ENCODE measurements at regions not wholly inside any gene's neighbourhood (a gene's known extent, or its start where the extent isn't known, plus 50 kb on each side); places are given as distances from the start of the nearest gene placed in this dataset.

GRCh38 chr2:18961991-18962421 lies 372.6 kb upstream of the NT5C1B start:
- Mint-ChIP-seq H3K4me3 (ENCODE audit: unreplicated experiment) (no peak overlapping the region), H3K36me3 (ENCODE audit: low read depth, unreplicated experiment) (no peaks in the 10 kb centered on the region)

GRCh38 chr2:18959952-18960717 lies 370.8 kb upstream of the NT5C1B start:
- Mint-ChIP-seq H3K9me3 (ENCODE audit: unreplicated experiment) (no peaks in the 10 kb centered on the region), H3K27me3 (ENCODE audit: unreplicated experiment) (no peaks in the 10 kb centered on the region), H3K4me3 (ENCODE audit: unreplicated experiment) (no peak overlapping the region), H3K27ac (ENCODE audit: unreplicated experiment) (no peak overlapping the region), H3K4me1 (ENCODE audit: unreplicated experiment) (peaks cover 8% of the 10 kb centered on the region), H3K36me3 (ENCODE audit: low read depth, unreplicated experiment) (no peaks in the 10 kb centered on the region)
- no peak for DNase-seq (ENCODE audit: low spot score)
- TF ChIP-seq CTCF (IDR thresholded peaks at IDR 0.05; ENCODE audit: unreplicated experiment): no peak

More at GRCh38 chr2:18961991-18962421, 372.6 kb upstream of the NT5C1B start:
- Mint-ChIP-seq H3K9me3 (ENCODE audit: unreplicated experiment) (no peaks in the 10 kb centered on the region), H3K27me3 (ENCODE audit: unreplicated experiment) (no peaks in the 10 kb centered on the region), H3K27ac (ENCODE audit: unreplicated experiment) (no peak overlapping the region), H3K4me1 (ENCODE audit: unreplicated experiment) (peaks cover 8% of the 10 kb centered on the region)
- DNase-seq (ENCODE audit: low spot score): no peak
- TF ChIP-seq CTCF (IDR thresholded peaks at IDR 0.05; ENCODE audit: unreplicated experiment): no peak

- DNase-seq (ENCODE audit: low spot score): no peak
- H3K4me3 Mint-ChIP-seq (ENCODE audit: unreplicated experiment): no peak overlapping the region
- H3K36me3 Mint-ChIP-seq (ENCODE audit: low read depth, unreplicated experiment): no peaks in the 10 kb centered on the region
- H3K27ac Mint-ChIP-seq (ENCODE audit: unreplicated experiment): no peak overlapping the region
- H3K4me1 Mint-ChIP-seq (ENCODE audit: unreplicated experiment): peaks cover 8% of the 10 kb centered on the region
- H3K9me3 Mint-ChIP-seq (ENCODE audit: unreplicated experiment): no peaks in the 10 kb centered on the region
- no peaks in the 10 kb centered on the region for H3K27me3 Mint-ChIP-seq (ENCODE audit: unreplicated experiment)
- no peak for TF ChIP-seq CTCF (IDR thresholded peaks at IDR 0.05; ENCODE audit: unreplicated experiment)
Measured at GRCh38 chr2:18959200-18959599, 369.8 kb upstream of the NT5C1B start.

- H3K27me3 Mint-ChIP-seq (ENCODE audit: unreplicated experiment): no peaks in the 10 kb centered on the region
- no peaks in the 10 kb centered on the region for H3K9me3 Mint-ChIP-seq (ENCODE audit: unreplicated experiment)
- H3K36me3 Mint-ChIP-seq (ENCODE audit: low read depth, unreplicated experiment): no peaks in the 10 kb centered on the region
- no peak overlapping the region for H3K27ac Mint-ChIP-seq (ENCODE audit: unreplicated experiment)
- peaks cover 8% of the 10 kb centered on the region for H3K4me1 Mint-ChIP-seq (ENCODE audit: unreplicated experiment)
- DNase-seq (ENCODE audit: low spot score): no peak
- TF ChIP-seq CTCF (IDR thresholded peaks at IDR 0.05; ENCODE audit: unreplicated experiment): no peak
- H3K4me3 Mint-ChIP-seq (ENCODE audit: unreplicated experiment): no peak overlapping the region
Measured at GRCh38 chr2:18957909-18958308, 368.5 kb upstream of the NT5C1B start.

DNA sequence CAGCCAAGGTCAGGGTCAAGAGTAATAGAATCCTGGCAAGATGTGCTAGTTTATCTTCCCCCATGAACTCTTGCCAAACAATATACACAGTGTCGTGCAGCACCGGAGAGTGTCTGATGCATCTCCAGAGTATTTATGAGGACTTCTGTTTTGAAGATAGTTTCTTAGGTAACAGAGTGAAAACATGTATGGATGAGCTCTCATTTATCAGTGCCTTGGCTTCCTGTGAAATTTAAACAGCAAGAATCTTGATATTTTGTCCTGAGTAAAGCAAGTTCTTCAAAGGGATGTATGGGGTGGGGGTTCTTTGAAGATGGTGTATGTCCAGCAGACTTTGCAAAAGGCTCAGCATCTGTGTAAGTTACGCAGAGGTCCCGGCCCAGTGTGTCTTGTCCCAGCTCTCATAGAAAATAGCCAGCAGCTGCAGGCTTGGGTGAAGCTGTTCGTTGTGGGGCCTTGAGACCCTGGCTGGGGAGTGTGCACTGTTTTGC lies 361.0 kb upstream of the NT5C1B start:
- Mint-ChIP-seq H3K4me3 (ENCODE audit: unreplicated experiment) (no peak overlapping the region), H3K27me3 (ENCODE audit: unreplicated experiment) (no peaks in the 10 kb centered on the region), H3K4me1 (ENCODE audit: unreplicated experiment) (no peaks in the 10 kb centered on the region), H3K27ac (ENCODE audit: unreplicated experiment) (no peak overlapping the region), H3K36me3 (ENCODE audit: low read depth, unreplicated experiment) (no peaks in the 10 kb centered on the region), H3K9me3 (ENCODE audit: unreplicated experiment) (no peaks in the 10 kb centered on the region)
- no peak for TF ChIP-seq CTCF (IDR thresholded peaks at IDR 0.05; ENCODE audit: unreplicated experiment)
- DNase-seq (ENCODE audit: low spot score): no peak
